ENCODE measurements at regions not wholly inside any gene's neighbourhood (a gene's known extent, or its start where the extent isn't known, plus 50 kb on each side); places are given as distances from the start of the nearest gene placed in this dataset.
"Not testable (repeated sequence)": the region's sequence is repeated elsewhere in the genome, so short reads cannot be mapped to it uniquely, and the experiment has no call there.

DNA sequence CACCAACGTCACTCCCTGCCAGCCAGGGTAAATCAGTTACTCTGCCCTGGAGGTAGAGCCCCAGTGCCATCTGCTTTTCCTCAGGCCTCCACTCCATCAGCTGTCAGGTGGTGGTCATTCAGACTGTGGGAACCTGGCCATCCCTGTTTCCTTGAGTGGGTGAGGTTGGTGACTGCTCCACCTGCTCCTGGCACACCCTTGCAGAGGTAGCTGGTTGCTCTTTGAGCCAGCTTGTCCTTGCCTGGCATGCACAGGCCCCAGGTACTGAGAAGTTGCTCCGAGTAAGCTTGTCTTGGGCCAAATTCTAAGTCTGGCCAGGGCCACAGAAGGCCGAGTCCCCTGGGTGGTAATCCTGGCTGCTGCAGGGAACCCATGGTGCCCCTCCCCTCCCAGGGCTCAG is 248.3 kb downstream of the CWH43 start:
- TF ChIP-seq CTCF (conservative IDR thresholded peaks at IDR 0.05; ENCODE audit: low read depth, low read length); EZH2 (IDR thresholded peaks at IDR 0.05; ENCODE audit: borderline replicate concordance, low read depth, low read length, poor library complexity, severe bottlenecking): not testable (repeated sequence)
